Neural progenitor cell (in vitro differentiated cells): ENCODE measurements at regions not wholly inside any gene's neighbourhood (a gene's known extent, or its start where the extent isn't known, plus 50 kb on each side); places are given as distances from the start of the nearest gene placed in this dataset.

ENCODE experiments used
- EZH2phosphoT487 ChIP-seq: fragments of 200-600 bp; sonication (generic); IDR thresholded peaks from 2 replicates; pipeline ENCODE4 v1.6.1; 2017; ENCODE audit warnings: antibody characterized with exemption
- TF ChIP-seq, protein P1 (sequence below): fragments of 200-600 bp; sonication (generic); IDR thresholded peaks from 2 replicates; pipeline ENCODE4 v1.5.1; 2017; ENCODE audit warnings: antibody characterized with exemption, mild to moderate bottlenecking

- TF ChIP-seq, protein P1, sequence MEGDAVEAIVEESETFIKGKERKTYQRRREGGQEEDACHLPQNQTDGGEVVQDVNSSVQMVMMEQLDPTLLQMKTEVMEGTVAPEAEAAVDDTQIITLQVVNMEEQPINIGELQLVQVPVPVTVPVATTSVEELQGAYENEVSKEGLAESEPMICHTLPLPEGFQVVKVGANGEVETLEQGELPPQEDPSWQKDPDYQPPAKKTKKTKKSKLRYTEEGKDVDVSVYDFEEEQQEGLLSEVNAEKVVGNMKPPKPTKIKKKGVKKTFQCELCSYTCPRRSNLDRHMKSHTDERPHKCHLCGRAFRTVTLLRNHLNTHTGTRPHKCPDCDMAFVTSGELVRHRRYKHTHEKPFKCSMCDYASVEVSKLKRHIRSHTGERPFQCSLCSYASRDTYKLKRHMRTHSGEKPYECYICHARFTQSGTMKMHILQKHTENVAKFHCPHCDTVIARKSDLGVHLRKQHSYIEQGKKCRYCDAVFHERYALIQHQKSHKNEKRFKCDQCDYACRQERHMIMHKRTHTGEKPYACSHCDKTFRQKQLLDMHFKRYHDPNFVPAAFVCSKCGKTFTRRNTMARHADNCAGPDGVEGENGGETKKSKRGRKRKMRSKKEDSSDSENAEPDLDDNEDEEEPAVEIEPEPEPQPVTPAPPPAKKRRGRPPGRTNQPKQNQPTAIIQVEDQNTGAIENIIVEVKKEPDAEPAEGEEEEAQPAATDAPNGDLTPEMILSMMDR, result no peak
- no peak for TF ChIP-seq EZH2phosphoT487
Observed at GRCh38 chr6:22106451-22106850, 190.4 kb downstream of the PRL start.
